Inflammatory macrophage treated with lipopolysaccharide for 1 hour (primary cell): ENCODE measurements at regions not wholly inside any gene's neighbourhood (a gene's known extent, or its start where the extent isn't known, plus 50 kb on each side); places are given as distances from the start of the nearest gene placed in this dataset.

Experiments
- DNase-seq, 2 donors: peaks; one replicate each; pipeline ENCODE4 v3.0.0-alpha.2; 2020 to 2022

GRCh38 chr12:17802657-17803641, 287.0 kb downstream of the RERGL start:
- no peak for DNase-seq

GRCh38 chr12:17793854-17794253, 296.1 kb downstream of the RERGL start:
- DNase-seq = no peak

- DNase-seq = no peak
Observed at GRCh38 chr12:17778242-17778641, 311.8 kb downstream of the RERGL start.

- no peak for DNase-seq
Observed at GRCh38 chr12:17763366-17763765, 326.6 kb downstream of the RERGL start.

GRCh38 chr12:17759982-17760381, 330.0 kb downstream of the RERGL start:
- no peak for DNase-seq
